ENCODE measurements at regions not wholly inside any gene's neighbourhood (a gene's known extent, or its start where the extent isn't known, plus 50 kb on each side); places are given as distances from the start of the nearest gene placed in this dataset.

DNA sequence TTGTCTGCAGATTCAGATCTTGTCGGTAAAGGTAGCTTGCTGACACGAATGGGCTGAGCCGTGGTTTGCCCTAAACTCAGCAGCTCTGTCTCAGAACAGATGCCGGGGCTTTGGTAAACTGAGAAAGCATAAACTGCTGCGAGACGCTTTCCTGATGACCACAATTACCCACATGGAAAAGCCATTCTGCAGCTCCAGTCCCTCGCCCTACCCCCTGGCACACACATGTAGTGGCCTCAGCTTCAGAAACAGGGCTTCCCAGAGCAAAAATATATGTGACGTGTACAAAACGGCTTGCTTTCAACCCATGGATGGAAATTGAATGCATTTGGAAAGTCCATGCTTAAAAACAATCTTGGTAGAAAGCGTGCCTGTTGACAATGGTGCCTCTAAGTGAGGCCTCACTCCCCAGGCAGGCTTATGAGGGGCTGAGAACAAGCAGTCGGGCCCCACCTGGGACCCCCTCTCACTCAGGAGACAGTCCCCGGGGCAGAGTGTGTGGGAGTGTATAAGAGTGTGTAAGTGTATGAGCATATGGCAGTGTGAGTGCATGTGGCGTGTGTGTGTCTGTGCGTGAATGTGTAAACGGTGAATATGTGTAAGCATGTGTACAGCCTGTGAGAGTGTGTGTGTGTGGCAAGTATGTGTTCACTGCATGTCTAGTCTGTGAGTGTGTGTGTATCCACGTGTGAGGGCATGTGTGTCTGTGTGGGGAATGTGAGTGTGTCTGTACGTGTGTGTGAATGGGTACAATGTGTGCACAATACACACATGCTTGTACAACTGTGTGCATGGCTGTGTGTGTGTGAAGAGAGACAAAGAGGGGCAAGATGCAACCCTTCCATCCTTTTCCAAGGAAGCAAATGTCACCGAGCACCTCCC is 88.2 kb upstream of the SMIM23 start:
- Histone ChIP-seq H3K36me3 (ENCODE audit: insufficient read depth, low read length) (no peaks in the 10 kb centered on the region), H3K4me2 (ENCODE audit: low read length) (no peak overlapping the region)

GRCh38 chr5:171700318-171700912 is 85.2 kb upstream of the SMIM23 start:
- Histone ChIP-seq H3K79me2 (replicated peaks; ENCODE audit: insufficient read depth, low read length) (no peaks in the 10 kb centered on the region), H3K9me3 (ENCODE audit: low read length) (no peaks in the 10 kb centered on the region), H3K36me3 (ENCODE audit: insufficient read depth, low read length) (no peaks in the 10 kb centered on the region), H3K4me2 (ENCODE audit: low read length) (no peak overlapping the region), H2AFZ (ENCODE audit: low read depth, low read length) (no peak overlapping the region), H4K20me1 (ENCODE audit: insufficient read depth) (no peaks in the 10 kb centered on the region), H3K27me3 (ENCODE audit: insufficient read depth, low read depth, low read length) (no peaks in the 10 kb centered on the region), H3K4me3 (ENCODE audit: low read length) (no peak overlapping the region), H3F3A (ENCODE audit: insufficient read depth, low read length, poor library complexity, severe bottlenecking) (no peaks in the 10 kb centered on the region), H3K9ac (ENCODE audit: low read length) (no peak overlapping the region), H3K27ac (ENCODE audit: low read length) (no peak overlapping the region), H3K9me2 (ENCODE audit: insufficient read depth, low read length) (no peaks in the 10 kb centered on the region)
- TF ChIP-seq EP300 (conservative IDR thresholded peaks at IDR 0.05; ENCODE audit: poor library complexity, severe bottlenecking) (no peak), TAF1 (IDR thresholded peaks at IDR 0.05; ENCODE audit: low read depth) (no peak), REST (IDR thresholded peaks at IDR 0.05; ENCODE audit: borderline replicate concordance) (no peak), SMC3 (conservative IDR thresholded peaks at IDR 0.05; ENCODE audit: poor library complexity) (no peak), EZH2 (IDR thresholded peaks at IDR 0.05; ENCODE audit: borderline replicate concordance, insufficient read depth, low read length, poor library complexity, severe bottlenecking) (no peak)

More for the DNA sequence above, 88.2 kb upstream of the SMIM23 start:
- H3K9me3 ChIP-seq (ENCODE audit: low read length) = no peaks in the 10 kb centered on the region
- H3K27me3 ChIP-seq (ENCODE audit: insufficient read depth, low read depth, low read length) = no peaks in the 10 kb centered on the region
- no peaks in the 10 kb centered on the region for H3K79me2 ChIP-seq (replicated peaks; ENCODE audit: insufficient read depth, low read length)
- no peak overlapping the region for H3K4me3 ChIP-seq (ENCODE audit: low read length)
- no peak overlapping the region for H2AFZ ChIP-seq (ENCODE audit: low read depth, low read length)
- no peaks in the 10 kb centered on the region for H3K9me2 ChIP-seq (ENCODE audit: insufficient read depth, low read length)
- H3K9ac ChIP-seq (ENCODE audit: low read length) = no peak overlapping the region
- H3K27ac ChIP-seq (ENCODE audit: low read length) = no peak overlapping the region
- no peak for TF ChIP-seq TAF1 (IDR thresholded peaks at IDR 0.05; ENCODE audit: low read depth)
- TF ChIP-seq, protein P1, sequence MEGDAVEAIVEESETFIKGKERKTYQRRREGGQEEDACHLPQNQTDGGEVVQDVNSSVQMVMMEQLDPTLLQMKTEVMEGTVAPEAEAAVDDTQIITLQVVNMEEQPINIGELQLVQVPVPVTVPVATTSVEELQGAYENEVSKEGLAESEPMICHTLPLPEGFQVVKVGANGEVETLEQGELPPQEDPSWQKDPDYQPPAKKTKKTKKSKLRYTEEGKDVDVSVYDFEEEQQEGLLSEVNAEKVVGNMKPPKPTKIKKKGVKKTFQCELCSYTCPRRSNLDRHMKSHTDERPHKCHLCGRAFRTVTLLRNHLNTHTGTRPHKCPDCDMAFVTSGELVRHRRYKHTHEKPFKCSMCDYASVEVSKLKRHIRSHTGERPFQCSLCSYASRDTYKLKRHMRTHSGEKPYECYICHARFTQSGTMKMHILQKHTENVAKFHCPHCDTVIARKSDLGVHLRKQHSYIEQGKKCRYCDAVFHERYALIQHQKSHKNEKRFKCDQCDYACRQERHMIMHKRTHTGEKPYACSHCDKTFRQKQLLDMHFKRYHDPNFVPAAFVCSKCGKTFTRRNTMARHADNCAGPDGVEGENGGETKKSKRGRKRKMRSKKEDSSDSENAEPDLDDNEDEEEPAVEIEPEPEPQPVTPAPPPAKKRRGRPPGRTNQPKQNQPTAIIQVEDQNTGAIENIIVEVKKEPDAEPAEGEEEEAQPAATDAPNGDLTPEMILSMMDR (IDR thresholded peaks at IDR 0.05; ENCODE audit: poor library complexity, severe bottlenecking) = no peak
- TF ChIP-seq EZH2 (IDR thresholded peaks at IDR 0.05; ENCODE audit: borderline replicate concordance, insufficient read depth, low read length, poor library complexity, severe bottlenecking) = no peak
- TF ChIP-seq RAD21 (conservative IDR thresholded peaks at IDR 0.05) = no peak
- no peak for TF ChIP-seq REST (IDR thresholded peaks at IDR 0.05; ENCODE audit: borderline replicate concordance)
- TF ChIP-seq SMC3 (conservative IDR thresholded peaks at IDR 0.05; ENCODE audit: poor library complexity) = no peak
- TF ChIP-seq EP300 (conservative IDR thresholded peaks at IDR 0.05; ENCODE audit: poor library complexity, severe bottlenecking) = no peak
- TF ChIP-seq POLR2AphosphoS5 (IDR thresholded peaks at IDR 0.05) = no peak
- TF ChIP-seq MXI1 (conservative IDR thresholded peaks at IDR 0.05; ENCODE audit: poor library complexity, severe bottlenecking) = no peak
- H3F3A ChIP-seq (ENCODE audit: insufficient read depth, low read length, poor library complexity, severe bottlenecking) = no peaks in the 10 kb centered on the region
- H4K20me1 ChIP-seq (ENCODE audit: insufficient read depth) = no peaks in the 10 kb centered on the region

All from neural cell (in vitro differentiated cells).